ENCODE measurements at regions not wholly inside any gene's neighbourhood (a gene's known extent, or its start where the extent isn't known, plus 50 kb on each side); places are given as distances from the start of the nearest gene placed in this dataset.

DNA sequence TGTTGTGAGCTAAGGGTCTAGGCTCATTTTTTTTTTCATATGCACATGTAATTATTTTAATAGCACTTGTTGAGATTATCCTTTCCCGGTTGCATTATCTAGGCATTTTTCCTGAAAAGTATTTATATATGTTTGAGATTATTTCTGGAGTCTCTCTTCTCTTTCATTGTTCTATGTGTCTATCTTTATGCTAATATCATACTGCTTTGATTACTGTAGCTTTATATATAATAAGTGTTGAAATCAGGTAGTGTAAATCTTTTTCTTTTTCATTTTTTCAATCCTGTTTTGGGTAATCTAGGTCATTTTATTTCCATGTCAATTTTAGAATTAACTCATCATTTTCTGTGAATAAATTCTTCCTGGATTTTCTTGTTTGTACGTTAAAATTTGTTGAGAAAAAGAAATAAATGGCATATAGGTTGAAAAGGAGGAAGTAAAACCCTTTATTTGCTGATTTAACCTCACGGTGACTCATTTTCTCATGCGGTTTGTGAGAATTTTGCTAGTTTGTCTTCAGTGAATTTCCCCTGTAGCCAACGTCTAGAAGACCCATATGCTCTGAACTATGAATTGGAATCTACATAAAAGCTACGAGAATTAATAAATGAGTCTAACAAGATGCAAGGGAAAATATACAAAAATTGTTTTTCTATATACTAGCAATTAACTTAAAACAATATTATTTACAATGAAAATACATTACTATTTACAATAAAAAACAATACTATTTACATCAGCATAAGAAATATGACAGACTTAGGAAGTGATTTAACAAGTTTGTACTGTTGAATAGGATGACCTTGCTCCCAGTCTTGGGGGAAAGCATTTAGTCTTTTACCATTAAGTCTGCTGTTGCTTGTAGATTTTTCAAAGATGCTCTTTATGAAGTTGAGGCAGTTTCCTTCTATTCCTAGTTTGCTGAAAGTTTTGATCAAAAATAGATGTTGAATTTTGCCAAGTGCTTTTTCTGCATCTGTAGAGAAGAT is 105.0 kb downstream of the SNAPC1 start:
- no peaks in the 10 kb centered on the region for H3K4me1 ChIP-seq (ENCODE audit: low read depth)
- DNase-seq (no peak), ATAC-seq (no peak)
- H3K9me3 ChIP-seq, result no peaks in the 10 kb centered on the region
- no peaks in the 10 kb centered on the region for H3K36me3 ChIP-seq (ENCODE audit: low read depth)
- intact Hi-C loops (cut with DNase I, micrococcal nuclease), result no loop called here
- TF ChIP-seq, protein P1, sequence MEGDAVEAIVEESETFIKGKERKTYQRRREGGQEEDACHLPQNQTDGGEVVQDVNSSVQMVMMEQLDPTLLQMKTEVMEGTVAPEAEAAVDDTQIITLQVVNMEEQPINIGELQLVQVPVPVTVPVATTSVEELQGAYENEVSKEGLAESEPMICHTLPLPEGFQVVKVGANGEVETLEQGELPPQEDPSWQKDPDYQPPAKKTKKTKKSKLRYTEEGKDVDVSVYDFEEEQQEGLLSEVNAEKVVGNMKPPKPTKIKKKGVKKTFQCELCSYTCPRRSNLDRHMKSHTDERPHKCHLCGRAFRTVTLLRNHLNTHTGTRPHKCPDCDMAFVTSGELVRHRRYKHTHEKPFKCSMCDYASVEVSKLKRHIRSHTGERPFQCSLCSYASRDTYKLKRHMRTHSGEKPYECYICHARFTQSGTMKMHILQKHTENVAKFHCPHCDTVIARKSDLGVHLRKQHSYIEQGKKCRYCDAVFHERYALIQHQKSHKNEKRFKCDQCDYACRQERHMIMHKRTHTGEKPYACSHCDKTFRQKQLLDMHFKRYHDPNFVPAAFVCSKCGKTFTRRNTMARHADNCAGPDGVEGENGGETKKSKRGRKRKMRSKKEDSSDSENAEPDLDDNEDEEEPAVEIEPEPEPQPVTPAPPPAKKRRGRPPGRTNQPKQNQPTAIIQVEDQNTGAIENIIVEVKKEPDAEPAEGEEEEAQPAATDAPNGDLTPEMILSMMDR (IDR thresholded peaks at IDR 0.05), result no peak
- H3K4me3 ChIP-seq, result no peak overlapping the region

DNA sequence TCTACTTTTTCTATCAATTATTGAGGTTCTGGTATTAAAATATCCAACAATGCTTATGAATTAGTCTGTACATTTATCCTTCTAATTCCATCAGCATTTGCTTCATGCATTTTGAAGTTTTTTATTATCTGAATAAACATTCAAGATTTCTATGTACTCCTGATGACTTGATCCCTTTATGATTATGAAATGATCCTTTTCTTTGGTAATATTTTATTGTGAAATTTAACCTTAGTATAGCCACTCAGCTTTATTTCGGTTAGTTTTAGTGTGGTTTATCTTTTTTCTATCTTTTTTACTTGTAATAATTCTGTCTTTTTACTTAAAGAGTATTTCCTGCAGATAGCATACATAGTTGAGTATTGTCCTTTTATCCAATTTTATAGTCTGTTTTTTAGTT is 106.6 kb downstream of the SNAPC1 start:
- Histone ChIP-seq H3K4me1 (ENCODE audit: low read depth) (no peaks in the 10 kb centered on the region), H3K4me3 (no peak overlapping the region), H3K36me3 (ENCODE audit: low read depth) (no peaks in the 10 kb centered on the region), H3K9me3 (no peaks in the 10 kb centered on the region)
- intact Hi-C loops (cut with DNase I, micrococcal nuclease), result no loop called here
- DNase-seq, result no peak
- no peak for ATAC-seq
- TF ChIP-seq, protein P1 (IDR thresholded peaks at IDR 0.05), result no peak

DNA sequence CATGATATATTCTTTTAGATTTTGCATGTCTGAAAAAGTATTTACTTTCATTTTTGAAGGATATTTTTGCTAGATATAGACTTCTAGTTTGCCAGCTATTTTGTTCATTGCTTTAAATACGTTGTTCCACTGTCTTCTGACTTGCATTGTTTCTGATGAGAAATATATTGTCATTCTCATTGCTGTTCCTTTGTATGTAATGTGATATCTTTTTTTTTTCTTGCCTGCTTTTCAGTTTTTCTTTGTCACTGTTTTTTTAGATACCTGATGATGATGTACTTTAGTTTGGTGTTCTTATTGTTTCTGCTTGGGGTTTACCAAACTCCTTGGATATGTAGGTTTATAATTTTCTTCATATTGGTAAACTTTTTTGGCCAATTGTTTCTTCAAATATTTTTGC is 107.9 kb downstream of the SNAPC1 start:
- Histone ChIP-seq H3K36me3 (ENCODE audit: low read depth) (no peaks in the 10 kb centered on the region), H3K4me1 (ENCODE audit: low read depth) (no peaks in the 10 kb centered on the region), H3K4me3 (no peak overlapping the region), H3K9me3 (no peaks in the 10 kb centered on the region)
- DNase-seq, result no peak
- no peak for ATAC-seq
- intact Hi-C loops (cut with DNase I, micrococcal nuclease), result no loop called here
- TF ChIP-seq, protein P1 (IDR thresholded peaks at IDR 0.05), result no peak

DNA sequence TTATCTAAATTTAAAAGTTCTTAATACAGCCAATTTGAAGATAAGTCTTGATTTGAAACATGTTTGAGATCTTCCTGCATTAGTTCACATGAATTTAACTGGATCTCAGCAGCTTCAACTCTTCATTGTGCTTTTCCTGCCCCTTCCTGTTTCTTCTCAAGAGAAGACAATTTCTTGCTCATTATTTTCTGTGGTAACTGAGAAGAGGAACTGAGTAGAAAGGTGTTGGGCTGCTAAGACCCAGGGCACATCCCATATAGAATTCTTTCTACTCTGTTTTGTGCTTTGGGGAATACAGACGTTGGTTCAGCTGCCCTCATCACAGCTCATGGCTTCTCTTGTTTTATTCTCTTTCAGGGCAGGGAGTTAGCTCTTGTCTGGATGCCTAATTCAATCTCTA is 110.2 kb downstream of the SNAPC1 start:
- Histone ChIP-seq H3K9me3 (no peaks in the 10 kb centered on the region), H3K4me1 (ENCODE audit: low read depth) (no peaks in the 10 kb centered on the region), H3K4me3 (no peak overlapping the region), H3K36me3 (ENCODE audit: low read depth) (no peaks in the 10 kb centered on the region)
- DNase-seq (no peak), ATAC-seq (no peak)
- TF ChIP-seq, protein P1 (IDR thresholded peaks at IDR 0.05), result no peak
- intact Hi-C loops (cut with DNase I, micrococcal nuclease), result no loop called here

DNA sequence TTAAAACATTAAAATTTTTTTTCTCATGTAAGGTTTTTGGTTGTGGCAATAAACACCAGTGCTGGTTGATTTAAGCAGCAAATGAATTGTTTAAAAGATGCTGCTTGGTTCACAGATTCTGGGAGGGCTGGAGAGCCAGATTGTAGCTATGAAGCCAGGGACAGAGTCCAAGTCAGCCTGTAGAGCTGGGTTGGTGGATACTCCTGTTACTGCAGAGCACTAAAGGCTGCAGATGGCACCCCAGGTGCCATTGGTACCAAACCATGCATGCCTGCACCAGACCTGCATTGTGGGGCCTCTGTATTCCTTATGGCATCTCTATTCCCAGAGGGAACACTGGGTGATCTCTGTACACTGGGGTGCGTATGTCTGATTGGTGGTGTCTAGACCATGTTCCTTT is 113.3 kb downstream of the SNAPC1 start:
- DNase-seq (no peak), ATAC-seq (no peak)
- H3K4me1 ChIP-seq (ENCODE audit: low read depth), result no peaks in the 10 kb centered on the region
- TF ChIP-seq, protein P1 (IDR thresholded peaks at IDR 0.05), result no peak
- no peak overlapping the region for H3K4me3 ChIP-seq
- intact Hi-C loops (cut with DNase I, micrococcal nuclease), result no loop called here
- no peaks in the 10 kb centered on the region for H3K36me3 ChIP-seq (ENCODE audit: low read depth)
- no peaks in the 10 kb centered on the region for H3K9me3 ChIP-seq
